Left renal cortex interstitium (tissue), 4 donors: ENCODE measurements at regions not wholly inside any gene's neighbourhood (a gene's known extent, or its start where the extent isn't known, plus 50 kb on each side); places are given as distances from the start of the nearest gene placed in this dataset.

Experiments used
- DNase-seq, 4 donors: peaks; one replicate each; pipeline ENCODE4 v3.0.0-alpha.2; 2013; ENCODE audit warnings: low read depth in 4 of 4, low spot score in 2 of 4, missing footprints in 1 of 4

DNA sequence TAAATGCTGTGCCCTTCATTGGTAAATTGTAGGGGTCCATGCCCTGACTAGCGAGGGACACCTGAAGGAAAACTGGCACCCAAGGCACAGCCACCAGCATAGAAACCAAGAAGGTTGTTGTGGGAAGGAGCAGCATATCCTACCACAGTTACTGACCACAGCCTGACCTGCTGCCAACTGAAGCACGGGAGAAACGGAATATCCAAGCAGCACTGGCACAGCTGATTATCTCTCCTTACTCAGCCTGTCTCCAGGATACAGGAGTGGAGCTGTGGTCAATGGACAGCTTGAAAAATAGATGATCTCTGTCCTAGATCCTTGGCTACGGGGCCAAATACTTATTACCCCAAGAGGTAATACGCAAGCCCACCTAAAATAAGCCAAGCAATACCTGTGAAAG is 164.5 kb downstream of the ATPSCKMT start:
- DNase-seq: no peak

GRCh38 chr5:10081584-10081983 is 168.1 kb downstream of the ATPSCKMT start:
- no peak for DNase-seq

- DNase-seq: no peak
Measured at GRCh38 chr5:10077791-10078545, 171.7 kb downstream of the ATPSCKMT start.

GRCh38 chr5:10073441-10074104 is 176.1 kb downstream of the ATPSCKMT start:
- DNase-seq: no peak

DNA sequence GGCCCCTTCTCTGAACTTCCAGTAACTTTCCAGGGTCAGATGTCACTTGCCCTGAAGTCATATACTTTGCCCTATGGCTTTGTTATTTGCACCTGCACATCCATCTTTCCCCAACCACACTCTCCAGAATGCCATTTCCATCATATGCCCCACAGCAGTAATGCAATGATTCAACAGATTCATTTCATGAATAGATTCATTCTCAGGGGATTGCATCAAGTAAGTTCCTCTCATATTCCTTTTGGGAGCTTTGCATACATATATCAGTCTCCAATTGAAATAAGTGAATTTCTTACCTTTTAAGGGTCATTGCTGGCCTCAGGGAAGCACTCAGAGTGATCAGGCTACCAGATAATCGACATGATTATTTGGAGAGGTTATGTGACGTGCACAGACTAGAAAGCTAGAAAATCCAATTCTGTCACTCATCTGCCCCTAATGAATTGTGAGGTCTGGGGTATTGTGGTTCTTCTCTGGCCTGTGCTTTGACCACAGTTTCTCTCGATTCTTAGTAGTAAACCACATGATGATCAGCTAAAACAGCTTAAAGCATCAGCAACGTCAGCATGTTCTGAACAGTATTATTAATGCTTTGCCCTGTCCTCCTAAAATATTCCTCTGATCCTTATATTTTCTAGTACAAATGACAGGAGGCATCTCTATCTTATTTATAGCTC is 179.9 kb downstream of the ATPSCKMT start:
- DNase-seq: no peak

- DNase-seq: no peak
Measured at GRCh38 chr5:10065428-10066000, 184.2 kb downstream of the ATPSCKMT start.

GRCh38 chr5:10064546-10065195 is 185.0 kb downstream of the ATPSCKMT start:
- DNase-seq: no peak

GRCh38 chr5:10063997-10064396 is 185.7 kb downstream of the ATPSCKMT start:
- no peak for DNase-seq

GRCh38 chr5:10059980-10060379 is 189.7 kb downstream of the ATPSCKMT start:
- no peak for DNase-seq

DNA sequence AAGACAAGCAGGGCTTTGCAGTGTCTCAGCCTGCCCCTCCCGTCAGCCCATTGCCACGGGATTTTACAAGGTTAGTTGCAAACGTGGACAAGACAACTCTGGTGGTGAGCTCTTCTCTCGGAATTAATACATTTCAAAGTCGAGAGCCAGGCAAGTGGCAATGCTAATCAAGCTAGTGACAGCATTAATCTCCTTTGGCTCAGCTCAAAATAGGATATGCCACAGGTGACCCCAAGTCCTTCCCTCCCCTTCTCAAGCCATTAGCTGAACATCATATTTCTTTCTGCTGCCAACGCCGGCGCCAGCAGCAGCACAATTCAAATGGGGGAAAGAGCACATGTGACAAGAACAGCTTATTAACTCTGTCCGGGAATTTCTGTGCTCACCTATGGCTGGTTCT is 190.1 kb downstream of the ATPSCKMT start:
- no peak for DNase-seq

DNA sequence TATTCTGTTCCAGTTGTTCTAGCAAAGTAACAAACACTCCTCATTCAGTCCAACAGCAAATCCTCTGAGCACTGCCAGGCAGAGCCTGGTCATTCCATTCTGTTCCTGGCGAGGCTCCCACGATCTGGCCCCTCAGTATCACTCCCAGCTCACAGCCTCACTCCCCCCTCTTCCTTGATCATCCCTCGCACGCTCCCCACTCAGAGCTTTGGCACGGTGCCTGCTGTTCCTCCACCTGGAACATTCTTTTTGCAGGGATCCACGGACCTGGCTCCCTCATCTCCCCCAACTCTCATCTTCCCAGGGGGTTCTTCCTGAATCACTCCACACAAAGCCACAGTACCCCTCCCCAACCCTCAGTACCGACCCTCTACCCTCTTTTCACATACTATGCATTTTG is 192.3 kb downstream of the ATPSCKMT start:
- no peak for DNase-seq

DNA sequence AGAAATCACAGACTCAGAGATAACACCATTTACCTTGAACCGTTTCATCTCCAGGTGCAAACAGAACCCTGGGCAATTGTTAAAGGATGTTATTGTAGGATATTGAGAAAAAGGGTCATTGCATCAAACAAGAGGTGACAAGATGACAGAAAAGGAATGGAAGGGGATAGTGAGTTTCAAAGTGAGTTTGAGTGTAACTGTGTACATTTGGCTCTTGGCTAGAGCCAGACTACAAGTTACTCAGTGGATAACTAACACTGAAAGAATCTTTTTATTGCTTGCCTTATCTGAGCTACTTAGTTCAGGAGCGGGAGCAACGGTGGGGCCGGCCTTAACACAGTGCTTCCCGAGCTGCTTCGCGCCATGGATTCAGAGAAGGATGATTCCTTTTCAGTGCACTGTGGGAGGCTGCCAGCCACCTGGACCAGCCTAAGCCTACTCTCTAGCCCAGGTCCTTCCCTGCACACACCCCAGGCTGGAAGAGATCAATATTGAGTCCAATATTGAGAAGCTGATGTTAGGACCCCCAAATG is 193.4 kb downstream of the ATPSCKMT start:
- DNase-seq: no peak

DNA sequence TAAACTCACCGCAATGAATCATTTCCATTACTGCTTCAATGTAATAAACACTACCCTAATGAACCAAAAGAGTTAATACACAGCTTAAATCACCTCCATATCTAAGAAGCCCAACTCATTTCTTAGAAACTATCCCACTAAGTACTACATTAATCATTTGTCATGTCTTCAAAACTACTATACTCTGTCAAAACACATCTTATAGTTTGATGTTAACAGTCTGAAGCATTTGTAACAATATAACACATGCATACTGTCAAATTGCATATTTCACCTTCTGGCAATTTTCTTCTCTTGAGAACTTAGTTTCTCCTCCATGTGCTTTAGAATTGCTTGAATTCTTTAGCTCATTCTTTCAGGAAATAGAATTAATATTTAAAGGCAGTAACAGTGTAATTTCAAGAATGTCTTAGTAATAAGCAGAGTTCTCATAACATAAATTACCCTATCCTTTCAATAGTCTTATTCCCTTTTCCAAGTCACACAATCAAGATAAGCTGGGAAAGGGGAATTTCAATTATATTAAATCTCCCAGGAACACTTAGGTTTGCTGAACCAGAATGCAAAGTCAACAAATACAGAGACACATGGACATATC is 199.7 kb downstream of the ATPSCKMT start:
- no peak for DNase-seq

- DNase-seq: no peak
Measured at GRCh38 chr5:10046676-10047075, 203.0 kb downstream of the ATPSCKMT start.

DNA sequence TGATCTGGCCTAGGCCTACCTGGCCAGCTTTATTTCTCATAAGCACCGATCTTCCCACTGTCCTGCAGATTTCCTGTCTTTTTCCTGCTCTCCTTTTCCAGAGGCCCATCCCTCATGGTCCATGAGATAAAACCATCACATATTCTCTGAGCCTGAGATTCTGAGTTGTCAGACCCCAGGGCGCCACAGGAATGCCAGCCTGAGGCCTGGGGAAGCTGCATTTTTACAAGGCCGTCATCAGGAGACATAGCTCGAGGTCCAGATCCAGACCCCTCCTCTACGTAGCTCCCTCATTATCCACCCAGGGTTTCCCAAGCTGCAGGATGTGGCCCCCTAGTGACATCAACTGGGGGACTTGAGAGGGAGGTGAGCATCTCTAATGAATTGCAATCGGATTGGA is 204.3 kb downstream of the ATPSCKMT start:
- DNase-seq: no peak

- DNase-seq: no peak
Measured at GRCh38 chr5:10036136-10036815, 213.4 kb downstream of the ATPSCKMT start.

- no peak for DNase-seq
Measured at GRCh38 chr5:10034001-10034400, 215.7 kb downstream of the ATPSCKMT start.

- DNase-seq: no peak
Measured at GRCh38 chr5:10031817-10032216, 217.9 kb downstream of the ATPSCKMT start.

- no peak for DNase-seq
Measured at GRCh38 chr5:10030219-10030831, 219.4 kb downstream of the ATPSCKMT start.
